Body of pancreas (tissue), 4 donors: ENCODE measurements at regions not wholly inside any gene's neighbourhood (a gene's known extent, or its start where the extent isn't known, plus 50 kb on each side); places are given as distances from the start of the nearest gene placed in this dataset.

Experiments used
- POLR2A ChIP-seq, 3 donors: fragments of 450-650 bp; IDR thresholded peaks; one replicate each; pipeline ENCODE4 v1.6.1; 2016; ENCODE audit warnings: antibody characterized with exemption in 3 of 3, mild to moderate bottlenecking in 2 of 3
- TF ChIP-seq, protein P1 (sequence below), 7 experiments: fragments of 450-650 bp in 4 of 7; fragments of 200-600 bp in 3 of 7; sonication (generic) in 3 of 7; IDR thresholded peaks; one replicate each; pipeline ENCODE4 v1.5.1; 2016 to 2019; ENCODE audit warnings: antibody characterized with exemption in 7 of 7

GRCh38 chr3:25910105-25910504 lies 120.2 kb downstream of the OXSM start:
- TF ChIP-seq, protein P1, sequence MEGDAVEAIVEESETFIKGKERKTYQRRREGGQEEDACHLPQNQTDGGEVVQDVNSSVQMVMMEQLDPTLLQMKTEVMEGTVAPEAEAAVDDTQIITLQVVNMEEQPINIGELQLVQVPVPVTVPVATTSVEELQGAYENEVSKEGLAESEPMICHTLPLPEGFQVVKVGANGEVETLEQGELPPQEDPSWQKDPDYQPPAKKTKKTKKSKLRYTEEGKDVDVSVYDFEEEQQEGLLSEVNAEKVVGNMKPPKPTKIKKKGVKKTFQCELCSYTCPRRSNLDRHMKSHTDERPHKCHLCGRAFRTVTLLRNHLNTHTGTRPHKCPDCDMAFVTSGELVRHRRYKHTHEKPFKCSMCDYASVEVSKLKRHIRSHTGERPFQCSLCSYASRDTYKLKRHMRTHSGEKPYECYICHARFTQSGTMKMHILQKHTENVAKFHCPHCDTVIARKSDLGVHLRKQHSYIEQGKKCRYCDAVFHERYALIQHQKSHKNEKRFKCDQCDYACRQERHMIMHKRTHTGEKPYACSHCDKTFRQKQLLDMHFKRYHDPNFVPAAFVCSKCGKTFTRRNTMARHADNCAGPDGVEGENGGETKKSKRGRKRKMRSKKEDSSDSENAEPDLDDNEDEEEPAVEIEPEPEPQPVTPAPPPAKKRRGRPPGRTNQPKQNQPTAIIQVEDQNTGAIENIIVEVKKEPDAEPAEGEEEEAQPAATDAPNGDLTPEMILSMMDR (IDR thresholded peaks at IDR 0.05): no peak
- TF ChIP-seq POLR2A (IDR thresholded peaks at IDR 0.05): no peak
